CD14-positive monocyte (primary cell): ENCODE measurements at regions not wholly inside any gene's neighbourhood (a gene's known extent, or its start where the extent isn't known, plus 50 kb on each side); places are given as distances from the start of the nearest gene placed in this dataset.

Experiments
- DNase-seq, 3 donors: peaks; one replicate each; pipeline ENCODE4 v3.0.0-alpha.2; 2011 to 2022
- H2AFZ ChIP-seq: 2 replicates; pipeline ENCODE4 v1.6.0; 2012; ENCODE audit warnings: mild to moderate bottlenecking, low read depth, low read length, inconsistent platforms; ENCODE audit not compliant: insufficient read depth, poor library complexity, severe bottlenecking
- H3K27ac ChIP-seq, 2 donors: 1 replicate in 1 of 2; 2 replicates in 1 of 2; pipeline ENCODE4 v1.5.1; 2012 to 2013; ENCODE audit warnings: low read length in 2 of 2, control low read depth in 1 of 2, inconsistent platforms in 1 of 2, low read depth in 1 of 2, mild to moderate bottlenecking in 1 of 2
- H3K27me3 ChIP-seq, 2 donors: one replicate each; pipeline versions ENCODE4 v1.6.0 to v1.6.1; 2011 to 2013; ENCODE audit warnings: low read length in 2 of 2; ENCODE audit not compliant: control insufficient read depth in 2 of 2, insufficient read depth in 2 of 2
- H3K36me3 ChIP-seq, 2 donors: replicated peaks in 1 of 2; 1 replicate in 1 of 2; 2 replicates in 1 of 2; pipeline versions ENCODE4 v1.5.1 to v1.6.1; 2012 to 2013; ENCODE audit warnings: low read length in 2 of 2, control low read depth in 1 of 2, inconsistent platforms in 1 of 2, mild to moderate bottlenecking in 1 of 2; ENCODE audit not compliant: insufficient read depth in 2 of 2, control insufficient read depth in 1 of 2
- H3K4me1 ChIP-seq, 2 donors: 1 replicate in 1 of 2; 2 replicates in 1 of 2; pipeline versions ENCODE4 v1.5.1 to v1.6.1; 2012 to 2013; ENCODE audit warnings: low read length in 2 of 2, control low read depth in 1 of 2, inconsistent platforms in 1 of 2, mild to moderate bottlenecking in 1 of 2, moderate library complexity in 1 of 2; ENCODE audit not compliant: insufficient read depth in 2 of 2, control insufficient read depth in 1 of 2
- H3K4me2 ChIP-seq: replicated peaks from 2 replicates; pipeline ENCODE3; 2012; ENCODE audit warnings: low read length, moderate library complexity, mild to moderate bottlenecking; ENCODE audit not compliant: poor library complexity, severe bottlenecking; ENCODE audit errors: extremely low read depth
- H3K4me3 ChIP-seq, 3 experiments: fragments of 200-600 bp in 1 of 3; sonication (generic) in 1 of 3; replicated peaks in 1 of 3; 1 replicate in 2 of 3; 2 replicates in 1 of 3; pipeline ENCODE4 v1.5.1; 2011 to 2013; ENCODE audit warnings: low read length in 3 of 3, mild to moderate bottlenecking in 3 of 3, control low read depth in 2 of 3, low read depth in 2 of 3, inconsistent platforms in 1 of 3, moderate library complexity in 1 of 3
- H3K79me2 ChIP-seq: 2 replicates; pipeline ENCODE4 v1.6.0; 2012; ENCODE audit warnings: mild to moderate bottlenecking, control low read depth, inconsistent platforms, low read length, moderate library complexity; ENCODE audit not compliant: insufficient read depth
- H3K9ac ChIP-seq: 2 replicates; pipeline ENCODE4 v1.6.0; 2017; ENCODE audit warnings: low read length, mild to moderate bottlenecking; ENCODE audit not compliant: insufficient read depth, poor library complexity, severe bottlenecking
- H3K9me3 ChIP-seq, 2 donors: replicated peaks in 1 of 2; 1 replicate in 1 of 2; 2 replicates in 1 of 2; pipeline versions ENCODE4 v1.5.1 to v1.6.1; 2012 to 2013; ENCODE audit warnings: low read length in 2 of 2, control low read depth in 1 of 2; ENCODE audit not compliant: control insufficient read depth in 1 of 2, insufficient read depth in 1 of 2
- H4K20me1 ChIP-seq: 2 replicates; pipeline ENCODE4 v1.6.0; 2012; ENCODE audit warnings: mild to moderate bottlenecking, low read length, control low read depth, moderate library complexity; ENCODE audit not compliant: insufficient read depth
- H3K27ac Mint-ChIP-seq, 7 donors: one replicate each; pipeline ENCODE4 v1.8.0; 2020; ENCODE audit warnings: mild to moderate bottlenecking in 7 of 7, mixed read lengths in 7 of 7, moderate library complexity in 6 of 7, inconsistent platforms in 2 of 7
- H3K27me3 Mint-ChIP-seq, 3 donors: one replicate each; pipeline ENCODE4 v1.8.0; 2021 to 2022; ENCODE audit warnings: low read depth in 3 of 3, mild to moderate bottlenecking in 3 of 3, mixed read lengths in 3 of 3, moderate library complexity in 3 of 3, inconsistent platforms in 1 of 3
- H3K36me3 Mint-ChIP-seq, 2 donors: one replicate each; pipeline ENCODE4 v1.8.0; 2020; ENCODE audit warnings: mixed read lengths in 2 of 2, inconsistent platforms in 1 of 2, mild to moderate bottlenecking in 1 of 2
- H3K4me1 Mint-ChIP-seq: one replicate; pipeline ENCODE4 v1.8.0; 2020; ENCODE audit warnings: mild to moderate bottlenecking, mixed read lengths
- H3K4me3 Mint-ChIP-seq, 2 donors: one replicate each; pipeline ENCODE4 v1.8.0; 2020; ENCODE audit warnings: mild to moderate bottlenecking in 2 of 2, mixed read lengths in 2 of 2, moderate library complexity in 1 of 2
- H3K9me3 Mint-ChIP-seq, 7 donors: one replicate each; pipeline ENCODE4 v1.8.0; 2020 to 2022; ENCODE audit warnings: mixed read lengths in 7 of 7, mild to moderate bottlenecking in 6 of 7, moderate library complexity in 6 of 7, inconsistent platforms in 2 of 7
- CTCF ChIP-seq: fragments of 200-600 bp; IDR thresholded peaks from one replicate; pipeline ENCODE4 v1.8.0; 2022; ENCODE audit warnings: antibody characterized with exemption, mild to moderate bottlenecking
- WGBS: methylation state at CpG from one replicate; pipeline ENCODE4 v1.1.5; 2013; ENCODE audit warnings: missing lambda C conversion rate; ENCODE audit not compliant: insufficient coverage; 5-methylcytosine and 5-hydroxymethylcytosine counted together
- intact Hi-C, 2 donors: fragments of 100-400 bp; cut with micrococcal nuclease; formaldehyde crosslinking; loops; one replicate each; pipeline versions ENCODE4 v1.15.0 to v1.15.1; 2023

- no peak overlapping the region for H3K4me2 ChIP-seq
These were observed 143.1 kb upstream of the FBXO11 start for GRCh38 chr2:48049371-48049770.

GRCh38 chr2:48050711-48051110, 144.4 kb upstream of the FBXO11 start:
- H3K36me3 Mint-ChIP-seq = no peaks in the 10 kb centered on the region
- H3K4me3 Mint-ChIP-seq = no peak overlapping the region
- intact Hi-C loops = no loop called here
- Histone ChIP-seq H3K27ac (no peak overlapping the region), H3K4me1 (no peaks in the 10 kb centered on the region), H3K9me3 (no peaks in the 10 kb centered on the region), H3K4me3 (no peak overlapping the region), H2AFZ (no peak overlapping the region), H3K27me3 (no peaks in the 10 kb centered on the region), H3K4me2 (no peak overlapping the region), H3K79me2 (no peaks in the 10 kb centered on the region), H3K9ac (no peak overlapping the region), H3K36me3 (no peaks in the 10 kb centered on the region), H4K20me1 (no peaks in the 10 kb centered on the region)
- no peak for DNase-seq
- 34% methylated on average over 3 of the region's 5 CpGs for WGBS
- H3K4me1 Mint-ChIP-seq = peaks cover 2% of the 10 kb centered on the region
- peaks cover 0 to 5% (median 0%) of the 10 kb centered on the region in 3 donors for H3K27me3 Mint-ChIP-seq
- TF ChIP-seq CTCF = no peak
- no peak overlapping the region for H3K27ac Mint-ChIP-seq
- peaks cover 1 to 13% (median 3%) of the 10 kb centered on the region in 7 donors for H3K9me3 Mint-ChIP-seq

More at GRCh38 chr2:48049371-48049770, 143.1 kb upstream of the FBXO11 start:
- no CpG with 5 or more reads among the region's 2 CpGs for WGBS
- H3K36me3 ChIP-seq = no peaks in the 10 kb centered on the region
- no peak for DNase-seq
- H3K4me1 Mint-ChIP-seq = peaks cover 2% of the 10 kb centered on the region
- no peak overlapping the region for H2AFZ ChIP-seq
- no peaks in the 10 kb centered on the region for H3K79me2 ChIP-seq
- H3K36me3 Mint-ChIP-seq = no peaks in the 10 kb centered on the region
- no peaks in the 10 kb centered on the region for H3K27me3 ChIP-seq
- H3K9ac ChIP-seq = no peak overlapping the region
- intact Hi-C loops = no loop called here
- H3K4me3 ChIP-seq = no peak overlapping the region
- H3K27ac ChIP-seq = no peak overlapping the region
- H3K27ac Mint-ChIP-seq = no peak overlapping the region
- peaks cover 0 to 4% (median 0%) of the 10 kb centered on the region in 3 donors for H3K27me3 Mint-ChIP-seq
- H3K9me3 ChIP-seq = no peaks in the 10 kb centered on the region
- peaks cover 0 to 8% (median 3%) of the 10 kb centered on the region in 7 donors for H3K9me3 Mint-ChIP-seq
- H3K4me3 Mint-ChIP-seq = no peak overlapping the region
- H4K20me1 ChIP-seq = no peaks in the 10 kb centered on the region
- TF ChIP-seq CTCF = no peak
- H3K4me1 ChIP-seq = no peaks in the 10 kb centered on the region
